Rectal smooth muscle tissue (tissue), 1 donor: ENCODE measurements at regions not wholly inside any gene's neighbourhood (a gene's known extent, or its start where the extent isn't known, plus 50 kb on each side); places are given as distances from the start of the nearest gene placed in this dataset.

Experiments used
- H3K27ac ChIP-seq: one replicate; pipeline ENCODE4 v1.7.0; 2013; ENCODE audit warnings: low read depth, low read length, inconsistent platforms
- H3K27me3 ChIP-seq: one replicate; pipeline ENCODE4 v1.7.0; 2013; ENCODE audit warnings: low read length; ENCODE audit not compliant: control insufficient read depth, insufficient read depth
- H3K36me3 ChIP-seq: one replicate; pipeline ENCODE4 v1.7.0; 2013; ENCODE audit warnings: low read length; ENCODE audit not compliant: control insufficient read depth, insufficient read depth
- H3K4me1 ChIP-seq: one replicate; pipeline ENCODE4 v1.7.0; 2013; ENCODE audit warnings: low read length; ENCODE audit not compliant: control insufficient read depth, insufficient read depth
- H3K4me3 ChIP-seq: one replicate; pipeline ENCODE4 v1.7.0; 2013; ENCODE audit warnings: low read length
- H3K9ac ChIP-seq: one replicate; pipeline ENCODE4 v1.7.0; 2013; ENCODE audit warnings: low read length

GRCh38 chr5:155091768-155092717, 78.5 kb downstream of the KIF4B start:
- H3K9ac ChIP-seq, result no peak overlapping the region

DNA sequence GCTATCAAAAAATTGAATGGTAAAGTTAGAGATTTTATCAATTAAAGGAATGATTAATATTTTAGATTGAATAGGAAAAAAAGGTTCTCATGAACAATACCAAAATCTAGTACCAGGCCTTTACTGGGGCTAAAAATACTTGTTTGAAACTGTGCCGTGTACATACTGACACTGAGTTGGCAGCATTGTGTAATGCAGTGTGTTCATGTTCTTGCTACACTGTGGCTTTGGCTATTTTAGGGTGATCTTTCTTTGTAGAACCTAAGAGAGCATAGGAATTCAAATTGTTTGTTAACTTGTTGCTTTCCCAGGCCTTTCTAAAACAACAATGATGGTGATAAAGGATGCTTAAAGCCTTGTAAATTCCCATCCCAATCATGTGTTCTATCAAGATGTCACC, 80.9 kb downstream of the KIF4B start:
- Histone ChIP-seq H3K9ac (no peak overlapping the region), H3K36me3 (no peaks in the 10 kb centered on the region), H3K4me3 (no peak overlapping the region), H3K27me3 (no peaks in the 10 kb centered on the region), H3K27ac (no peak overlapping the region), H3K4me1 (peaks cover 4% of the 10 kb centered on the region)

More at GRCh38 chr5:155091768-155092717, 78.5 kb downstream of the KIF4B start:
- Histone ChIP-seq H3K27ac (no peak overlapping the region), H3K4me1 (peaks cover 10% of the 10 kb centered on the region), H3K4me3 (no peak overlapping the region), H3K36me3 (no peaks in the 10 kb centered on the region), H3K27me3 (no peaks in the 10 kb centered on the region)

- Histone ChIP-seq H3K4me1 (no peaks in the 10 kb centered on the region), H3K36me3 (no peaks in the 10 kb centered on the region), H3K27ac (no peak overlapping the region), H3K4me3 (no peak overlapping the region), H3K9ac (no peak overlapping the region), H3K27me3 (no peaks in the 10 kb centered on the region)
These were observed 84.4 kb downstream of the KIF4B start for GRCh38 chr5:155097995-155098394.

- Histone ChIP-seq H3K4me3 (no peak overlapping the region), H3K4me1 (no peaks in the 10 kb centered on the region), H3K27me3 (no peaks in the 10 kb centered on the region), H3K9ac (no peak overlapping the region), H3K36me3 (no peaks in the 10 kb centered on the region), H3K27ac (no peak overlapping the region)
These were observed 84.9 kb downstream of the KIF4B start for GRCh38 chr5:155098433-155098832.

GRCh38 chr5:155101697-155102096, 88.1 kb downstream of the KIF4B start:
- H3K27ac ChIP-seq, result no peak overlapping the region
- H3K9ac ChIP-seq, result no peak overlapping the region
- no peak overlapping the region for H3K4me3 ChIP-seq
- no peaks in the 10 kb centered on the region for H3K36me3 ChIP-seq
- H3K4me1 ChIP-seq, result no peaks in the 10 kb centered on the region
- no peaks in the 10 kb centered on the region for H3K27me3 ChIP-seq

DNA sequence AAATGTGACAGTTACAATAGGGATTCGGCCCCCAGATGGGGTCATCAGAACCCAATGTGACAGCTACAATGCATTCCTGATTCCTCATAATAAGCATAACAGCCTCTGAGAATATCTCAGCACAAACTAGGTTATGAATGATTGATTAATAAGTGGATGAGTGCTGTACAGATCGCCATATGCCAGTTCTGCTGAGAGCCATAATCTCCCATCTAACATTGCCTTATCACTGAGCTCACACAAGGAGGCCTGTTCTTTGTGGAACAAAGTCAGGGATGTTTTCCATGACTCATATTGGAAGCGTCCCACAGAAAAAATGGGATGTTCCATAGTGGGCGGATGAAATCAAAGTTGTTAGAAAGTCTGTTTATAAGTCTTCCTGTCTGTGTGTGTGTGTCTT, 89.6 kb downstream of the KIF4B start:
- no peak overlapping the region for H3K4me3 ChIP-seq
- no peaks in the 10 kb centered on the region for H3K4me1 ChIP-seq
- H3K27ac ChIP-seq, result no peak overlapping the region
- no peaks in the 10 kb centered on the region for H3K27me3 ChIP-seq
- H3K9ac ChIP-seq, result no peak overlapping the region
- H3K36me3 ChIP-seq, result no peaks in the 10 kb centered on the region

DNA sequence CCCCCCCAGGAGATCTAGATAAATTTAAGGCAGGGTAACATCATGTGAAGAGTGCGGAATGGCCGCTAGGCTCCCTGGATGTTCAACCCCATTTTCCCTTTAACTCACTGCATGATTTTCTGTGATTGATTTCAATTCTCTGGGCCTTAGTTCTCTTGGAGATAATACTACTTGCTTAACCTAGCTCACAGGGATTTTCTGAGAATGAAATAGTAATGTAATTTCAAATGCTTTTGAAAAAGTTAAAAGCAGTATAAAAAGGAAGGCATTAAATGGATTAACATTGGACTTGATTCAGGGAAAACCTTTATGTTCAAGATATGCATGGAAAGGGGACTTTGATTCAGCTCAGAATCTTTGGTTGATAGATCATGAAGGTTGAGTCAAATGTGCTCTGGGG, 90.9 kb downstream of the KIF4B start:
- Histone ChIP-seq H3K9ac (no peak overlapping the region), H3K4me1 (no peaks in the 10 kb centered on the region), H3K4me3 (no peak overlapping the region), H3K36me3 (no peaks in the 10 kb centered on the region), H3K27ac (no peak overlapping the region), H3K27me3 (no peaks in the 10 kb centered on the region)

GRCh38 chr5:155106221-155106620, 92.7 kb downstream of the KIF4B start:
- Histone ChIP-seq H3K9ac (no peak overlapping the region), H3K4me1 (no peaks in the 10 kb centered on the region), H3K36me3 (no peaks in the 10 kb centered on the region), H3K27ac (no peak overlapping the region), H3K4me3 (no peak overlapping the region), H3K27me3 (no peaks in the 10 kb centered on the region)

DNA sequence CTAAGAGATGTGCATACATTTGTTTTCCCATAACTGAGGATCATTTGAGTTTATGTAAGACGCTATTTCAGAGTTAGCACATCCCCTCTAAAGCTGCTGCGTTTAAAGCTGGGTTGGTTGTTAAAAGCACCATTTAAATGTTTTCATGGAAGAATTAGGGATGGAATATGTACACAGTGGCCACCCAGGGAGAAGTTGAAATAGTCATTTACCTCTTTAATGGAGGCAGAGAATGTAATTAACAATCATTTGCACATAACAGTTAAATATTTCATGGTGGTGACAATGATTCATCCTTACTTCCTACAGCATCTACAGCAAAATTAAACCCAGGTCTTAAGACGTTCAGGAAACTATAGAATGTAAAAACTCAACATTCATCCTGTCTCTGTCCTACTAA, 100.3 kb downstream of the KIF4B start:
- Histone ChIP-seq H3K4me1 (no peaks in the 10 kb centered on the region), H3K4me3 (no peak overlapping the region), H3K27me3 (no peaks in the 10 kb centered on the region), H3K36me3 (no peaks in the 10 kb centered on the region), H3K9ac (no peak overlapping the region), H3K27ac (no peak overlapping the region)

- Histone ChIP-seq H3K4me1 (no peaks in the 10 kb centered on the region), H3K4me3 (no peak overlapping the region), H3K36me3 (no peaks in the 10 kb centered on the region), H3K27me3 (no peaks in the 10 kb centered on the region), H3K27ac (no peak overlapping the region), H3K9ac (no peak overlapping the region)
These were observed 101.1 kb downstream of the KIF4B start for GRCh38 chr5:155114655-155115054.

GRCh38 chr5:155116456-155117251, 103.1 kb downstream of the KIF4B start:
- Histone ChIP-seq H3K27me3 (no peaks in the 10 kb centered on the region), H3K36me3 (no peaks in the 10 kb centered on the region), H3K9ac (no peak overlapping the region), H3K4me3 (no peak overlapping the region), H3K27ac (no peak overlapping the region), H3K4me1 (no peaks in the 10 kb centered on the region)

- no peaks in the 10 kb centered on the region for H3K36me3 ChIP-seq
- no peak overlapping the region for H3K9ac ChIP-seq
- no peaks in the 10 kb centered on the region for H3K27me3 ChIP-seq
- H3K4me1 ChIP-seq, result no peaks in the 10 kb centered on the region
- H3K4me3 ChIP-seq, result no peak overlapping the region
- no peak overlapping the region for H3K27ac ChIP-seq
These were observed 112.1 kb downstream of the KIF4B start for GRCh38 chr5:155125551-155126095.
